B cell (primary cell): ENCODE measurements at regions not wholly inside any gene's neighbourhood (a gene's known extent, or its start where the extent isn't known, plus 50 kb on each side); places are given as distances from the start of the nearest gene placed in this dataset.
"Not testable (repeated sequence)": the region's sequence is repeated elsewhere in the genome, so short reads cannot be mapped to it uniquely, and the experiment has no call there.

Source experiments
- CTCF ChIP-seq: fragments of 200-600 bp; IDR thresholded peaks from one replicate; pipeline ENCODE4 v1.8.0; 2022; ENCODE audit warnings: antibody characterized with exemption, mild to moderate bottlenecking
- EZH2 ChIP-seq: IDR thresholded peaks from 2 replicates; pipeline ENCODE4 v1.6.1; 2012; ENCODE audit warnings: borderline replicate concordance, low read depth, mild to moderate bottlenecking, moderate library complexity, low read length; ENCODE audit not compliant: insufficient read depth, poor library complexity, severe bottlenecking

DNA sequence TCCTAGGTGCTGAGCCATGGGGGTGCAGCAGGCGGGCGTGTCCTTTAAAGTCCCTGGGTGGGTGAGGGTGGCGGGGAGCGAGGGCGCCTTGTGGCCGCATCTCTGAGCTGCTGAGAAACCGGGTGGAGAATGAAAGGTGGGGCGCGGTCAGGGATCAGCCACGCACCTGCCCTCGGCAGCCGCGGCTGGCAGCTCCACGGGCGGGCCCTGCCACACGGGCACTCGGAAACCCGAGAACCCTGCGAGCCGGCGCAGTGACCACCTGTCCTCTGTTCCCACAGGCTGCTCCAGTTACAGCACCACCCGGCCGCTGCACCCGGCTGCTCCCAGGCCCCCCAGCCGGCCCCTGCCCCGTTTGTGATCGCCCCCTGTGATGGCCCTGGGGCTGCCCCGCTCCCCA is 4400.5 kb upstream of the TPTE start:
- TF ChIP-seq CTCF, EZH2: not testable (repeated sequence)
